Stimulated activated CD4-positive, alpha-beta T cell treated with anti-CD3 and anti-CD28 coated beads, Interleukin-12 subunit alpha, Interleukin-12 subunit beta, amount 100 ng/mL, for 48 hours (primary cell): ENCODE measurements at regions not wholly inside any gene's neighbourhood (a gene's known extent, or its start where the extent isn't known, plus 50 kb on each side); places are given as distances from the start of the nearest gene placed in this dataset.
"Not testable (repeated sequence)": the region's sequence is repeated elsewhere in the genome, so short reads cannot be mapped to it uniquely, and the experiment has no call there.

Experiments used
- DNase-seq, 3 donors: peaks; one replicate each; pipeline ENCODE4 v3.0.0-alpha.2; 2020; ENCODE audit warnings: low read depth in 2 of 3, low spot score in 1 of 3

DNA sequence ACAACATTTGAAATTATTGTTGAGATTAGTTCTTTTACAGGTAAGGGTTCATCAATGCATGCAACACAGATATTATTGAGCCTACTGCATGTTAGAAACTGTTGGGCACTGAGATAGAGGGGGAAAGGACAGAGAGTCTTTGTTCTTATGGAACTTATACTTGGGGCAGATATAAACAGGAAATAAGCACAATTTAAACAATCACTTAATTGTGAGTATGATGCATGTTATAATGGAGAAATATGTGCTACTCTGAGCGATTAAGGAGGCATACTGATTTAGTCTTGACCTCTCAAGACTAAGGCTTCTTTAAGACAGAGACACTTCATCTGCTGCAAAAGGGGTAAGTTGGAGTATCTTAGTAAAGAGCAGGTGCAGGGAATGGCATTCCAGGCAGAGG, 593.3 kb downstream of the CCSER2 start:
- no peak for DNase-seq

DNA sequence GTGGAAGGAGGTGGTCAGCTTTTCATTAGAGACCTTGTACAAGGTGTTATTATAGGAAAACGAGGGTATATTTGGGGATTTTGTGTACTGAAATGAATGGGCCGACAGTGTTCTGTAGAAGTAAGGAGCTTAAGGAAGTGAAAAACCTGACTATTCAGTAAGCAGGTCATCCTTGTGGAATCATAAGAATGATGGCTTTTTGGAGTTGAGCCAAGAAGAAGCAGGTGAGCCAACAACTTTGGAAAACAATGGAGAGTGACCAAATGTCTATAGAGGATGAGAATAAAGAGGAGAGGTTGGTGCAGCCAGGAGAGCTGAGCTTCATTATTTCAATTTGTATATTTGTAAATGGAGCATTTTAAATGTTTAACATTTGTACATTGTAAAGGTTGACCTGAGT, 595.7 kb downstream of the CCSER2 start:
- DNase-seq = no peak

DNA sequence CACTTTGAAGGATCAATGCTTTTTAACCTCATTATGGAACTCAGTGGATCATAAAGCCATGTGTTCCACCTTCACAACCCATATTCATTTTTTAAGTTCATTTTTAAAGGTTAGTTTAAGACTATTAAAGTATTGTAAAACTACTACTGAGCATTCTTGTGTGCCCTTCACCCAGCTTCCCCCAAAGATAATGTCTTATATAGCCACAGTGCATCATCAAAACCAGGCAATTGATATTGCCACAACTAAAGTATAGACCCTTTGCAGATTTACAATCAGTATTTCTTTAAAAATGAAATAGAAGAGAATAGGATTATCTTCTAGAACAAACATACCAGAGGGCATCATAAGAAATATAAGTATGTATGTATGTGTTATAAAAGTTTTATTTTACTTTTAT, 597.1 kb downstream of the CCSER2 start:
- no peak for DNase-seq

DNA sequence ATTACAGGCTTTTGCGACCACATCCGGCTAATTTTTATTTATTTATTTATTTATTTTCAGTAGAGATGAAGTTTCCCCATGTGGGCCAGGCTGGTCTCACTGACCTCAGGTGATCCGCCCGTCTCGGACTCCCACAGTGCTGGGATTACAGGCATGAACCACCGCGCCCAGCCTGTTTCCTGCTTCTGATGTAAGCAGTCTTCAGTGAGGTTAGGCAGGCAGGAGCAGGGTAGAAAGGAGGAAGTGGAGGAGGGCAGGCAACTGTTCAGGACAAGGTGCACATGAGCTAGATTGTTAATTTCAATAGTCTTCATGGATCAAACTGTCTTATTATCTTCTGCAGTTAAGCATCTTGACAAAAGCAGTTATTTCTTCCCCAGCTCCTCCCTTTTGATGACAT, 605.0 kb downstream of the CCSER2 start:
- DNase-seq = no peak

DNA sequence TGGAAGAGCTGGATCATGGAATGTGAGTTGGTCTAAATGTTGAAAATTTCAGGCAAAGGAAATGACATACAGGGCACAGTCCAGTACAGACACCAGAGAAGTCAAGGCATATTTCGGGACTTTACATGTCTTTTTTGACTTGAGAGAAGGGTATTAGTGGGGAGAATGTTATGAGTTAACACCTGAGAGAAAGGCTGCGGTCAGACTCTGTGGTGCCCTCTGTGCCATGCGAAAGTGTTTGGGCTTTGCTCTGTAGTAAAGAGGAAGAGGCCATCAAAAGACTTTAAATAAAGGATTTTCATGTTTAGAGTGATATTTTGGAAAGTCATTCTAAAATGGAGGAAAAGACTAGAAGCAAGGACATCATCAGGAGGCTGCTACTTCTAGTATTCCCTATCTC, 607.4 kb downstream of the CCSER2 start:
- no peak for DNase-seq

DNA sequence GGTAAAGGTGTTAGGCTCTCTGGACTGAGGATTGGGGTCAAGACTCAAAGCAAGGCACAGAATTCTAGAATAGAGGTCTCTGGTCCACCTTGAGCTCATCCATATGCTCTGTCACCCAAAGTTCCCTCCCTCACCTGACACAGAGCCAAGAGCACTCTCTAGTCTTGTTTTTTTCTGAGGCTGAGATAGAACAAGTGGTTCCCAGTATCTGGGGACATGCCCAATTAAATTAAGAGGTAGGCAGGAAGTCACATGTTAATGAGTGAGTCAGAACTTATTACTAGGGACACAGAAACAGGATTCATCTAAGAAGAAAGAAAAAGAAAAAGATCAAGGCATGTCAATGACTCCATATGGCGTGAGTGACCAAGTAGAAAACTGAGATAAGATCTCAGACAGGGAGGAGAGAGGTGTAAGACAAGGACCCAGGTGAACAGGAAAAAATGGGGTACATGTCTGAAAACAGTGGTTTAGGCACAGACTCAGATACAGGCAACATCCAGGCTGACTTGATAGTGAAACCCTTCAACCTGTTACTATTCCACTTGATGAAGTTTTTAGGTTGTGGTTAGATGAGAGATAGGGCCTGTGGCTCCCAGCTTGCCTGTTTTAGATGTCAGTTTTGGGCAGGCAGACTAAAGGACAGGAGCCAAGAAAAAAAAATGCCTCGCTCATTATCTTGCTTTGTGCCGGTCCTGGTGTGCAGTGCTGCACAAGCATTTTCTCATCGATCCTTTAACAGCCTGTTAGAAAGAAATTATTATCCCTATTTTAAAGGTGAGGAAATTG, 609.9 kb downstream of the CCSER2 start:
- no peak for DNase-seq

DNA sequence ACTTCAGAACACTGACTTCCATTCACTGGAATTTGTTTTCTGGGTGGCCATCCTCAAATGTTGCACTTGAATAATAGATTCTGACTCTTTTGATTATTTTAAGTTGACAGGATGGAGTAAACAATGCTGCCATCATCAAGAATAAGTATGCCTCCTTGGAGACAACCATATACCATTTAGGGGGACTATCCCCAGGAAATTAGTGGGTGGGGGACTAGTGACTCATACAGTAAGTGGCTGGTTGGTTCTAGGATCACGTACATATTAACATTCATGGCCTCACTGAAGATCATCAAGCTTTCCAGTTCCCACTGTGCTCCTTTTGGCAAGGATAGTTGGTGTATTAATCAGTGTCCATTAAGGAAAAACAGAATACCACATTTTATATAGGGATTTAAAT, 615.2 kb downstream of the CCSER2 start:
- DNase-seq = no peak

DNA sequence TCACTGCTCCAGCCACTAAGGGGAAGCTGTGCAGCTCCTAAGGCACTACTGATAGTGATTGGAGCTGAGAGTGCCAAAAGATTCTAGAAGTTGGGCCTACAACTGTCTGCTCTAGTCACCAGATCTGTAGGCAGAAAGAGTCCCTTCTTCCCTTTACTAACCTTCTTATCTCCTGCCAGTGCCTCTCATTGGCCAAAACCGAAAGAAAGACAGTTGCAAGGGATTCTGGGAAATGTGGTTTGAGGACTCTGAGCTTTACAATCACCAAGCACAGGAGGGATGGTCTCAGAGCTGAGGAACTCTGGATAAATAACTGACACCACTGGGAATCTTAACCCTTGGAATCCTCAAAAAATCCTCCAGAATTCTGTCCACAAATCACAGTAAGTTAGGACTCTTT, 615.8 kb downstream of the CCSER2 start:
- no peak for DNase-seq

DNA sequence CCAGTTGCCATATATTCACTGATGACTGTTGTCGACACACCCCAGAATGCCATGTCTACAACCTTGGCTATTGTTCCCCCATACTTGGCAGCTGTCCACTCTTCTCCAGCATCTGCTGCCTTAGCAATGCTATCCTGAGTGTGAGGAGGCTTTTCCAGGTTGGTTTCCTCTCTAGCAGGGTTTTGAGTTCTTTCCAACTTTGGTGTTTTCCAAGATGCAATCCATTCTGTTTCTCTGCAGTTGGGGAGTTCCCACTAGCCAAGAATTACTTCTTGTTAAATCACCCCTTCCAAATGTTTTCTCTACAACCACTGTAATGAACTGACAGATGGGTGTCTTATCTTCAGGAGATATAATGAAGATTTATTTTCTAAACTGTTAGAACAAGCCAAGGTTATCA, 617.4 kb downstream of the CCSER2 start:
- DNase-seq = no peak

DNA sequence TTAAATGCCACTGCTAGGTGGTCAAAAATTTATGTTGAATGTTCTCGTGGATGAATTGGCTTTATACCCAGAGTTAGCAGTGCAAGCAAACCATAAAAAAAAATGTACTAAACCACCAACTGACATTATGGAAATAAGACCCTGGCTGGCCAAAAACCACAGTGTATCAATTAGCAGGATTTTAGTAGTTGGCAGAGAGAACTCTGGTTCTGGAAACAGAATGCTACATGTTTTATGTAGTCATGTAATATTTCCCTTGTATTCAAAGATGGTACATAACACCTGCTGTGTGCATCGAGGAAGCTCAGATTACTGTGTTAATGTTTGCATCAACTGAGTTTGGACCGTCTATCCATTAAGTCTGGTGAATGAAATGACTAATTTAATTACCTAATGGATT, 618.5 kb downstream of the CCSER2 start:
- DNase-seq = no peak

DNA sequence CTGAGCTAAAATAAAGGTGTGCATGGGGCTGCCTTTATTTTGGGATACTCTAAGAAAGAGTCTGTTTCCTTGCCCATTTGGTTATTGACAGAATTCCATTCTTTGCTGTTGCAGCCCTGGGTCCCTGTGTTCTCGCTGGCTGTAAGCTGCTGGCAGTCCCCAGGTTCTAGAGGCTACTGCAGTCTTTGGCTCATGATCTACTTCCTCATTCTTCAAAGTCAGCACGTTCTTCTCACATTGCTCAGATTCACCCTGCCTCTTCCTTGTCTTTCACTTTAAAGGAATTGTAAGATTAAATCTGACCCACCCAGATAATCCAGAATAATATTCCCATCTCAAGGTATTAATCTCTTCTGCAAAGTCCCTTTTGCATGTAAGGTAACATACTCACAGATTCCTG, 620.3 kb downstream of the CCSER2 start:
- DNase-seq = no peak

DNA sequence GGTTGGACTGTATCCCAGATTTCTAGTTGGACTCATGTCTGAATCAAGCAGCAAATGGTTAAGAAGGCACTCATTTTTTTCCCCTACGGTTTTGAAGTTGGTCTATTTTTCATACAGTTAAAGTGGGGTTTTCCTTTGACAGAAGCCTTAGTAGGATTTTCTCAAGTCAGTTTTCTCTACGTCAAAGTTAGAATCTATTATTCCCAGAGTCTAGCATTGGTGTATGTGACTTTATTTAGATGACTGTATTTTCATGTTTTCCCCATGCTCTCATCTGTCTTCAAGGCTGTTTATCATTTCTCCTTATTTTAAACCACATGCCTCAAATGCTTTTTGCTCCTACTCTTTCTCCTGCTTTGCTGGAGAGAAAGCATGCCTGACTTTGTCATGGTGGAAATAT, 623.2 kb downstream of the CCSER2 start:
- no peak for DNase-seq

DNA sequence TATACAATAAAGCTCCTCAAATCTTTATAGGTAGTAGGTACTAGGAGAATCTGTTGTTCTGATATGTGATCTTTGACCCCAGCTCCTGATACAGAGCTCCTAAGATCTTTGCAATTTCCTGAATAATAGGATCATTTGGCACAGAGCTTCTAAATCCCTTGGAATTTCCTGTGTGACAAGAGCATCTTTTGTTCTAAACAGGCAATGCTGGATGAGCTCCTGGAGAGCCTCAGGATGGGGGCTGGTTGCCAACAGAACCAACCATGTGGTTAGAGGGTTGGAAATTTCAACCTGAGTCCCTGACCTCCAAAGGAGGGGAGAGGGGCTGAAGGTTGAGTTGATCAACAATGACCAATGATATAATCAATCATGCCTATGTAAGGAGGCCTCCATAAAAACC, 629.0 kb downstream of the CCSER2 start:
- no peak for DNase-seq

DNA sequence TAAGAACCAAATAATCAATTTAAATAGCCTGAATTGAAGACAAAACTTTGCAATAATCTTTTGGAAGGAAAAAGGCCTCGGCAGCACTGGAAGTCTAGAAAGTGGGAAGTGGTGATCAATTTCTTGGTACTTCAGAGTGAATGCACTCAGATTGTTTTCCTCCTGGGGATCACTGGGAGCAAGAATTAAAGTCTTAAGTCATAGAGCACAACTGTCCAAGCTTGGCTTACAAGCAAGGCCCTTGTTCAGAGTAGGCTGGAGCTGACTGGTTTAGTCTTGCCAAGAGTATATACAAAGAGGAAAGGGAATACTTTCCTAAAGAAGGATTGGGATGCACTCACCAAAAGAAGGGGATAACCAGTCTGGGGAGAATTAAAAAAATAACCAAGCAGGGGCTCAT, 637.1 kb downstream of the CCSER2 start:
- no peak for DNase-seq

DNA sequence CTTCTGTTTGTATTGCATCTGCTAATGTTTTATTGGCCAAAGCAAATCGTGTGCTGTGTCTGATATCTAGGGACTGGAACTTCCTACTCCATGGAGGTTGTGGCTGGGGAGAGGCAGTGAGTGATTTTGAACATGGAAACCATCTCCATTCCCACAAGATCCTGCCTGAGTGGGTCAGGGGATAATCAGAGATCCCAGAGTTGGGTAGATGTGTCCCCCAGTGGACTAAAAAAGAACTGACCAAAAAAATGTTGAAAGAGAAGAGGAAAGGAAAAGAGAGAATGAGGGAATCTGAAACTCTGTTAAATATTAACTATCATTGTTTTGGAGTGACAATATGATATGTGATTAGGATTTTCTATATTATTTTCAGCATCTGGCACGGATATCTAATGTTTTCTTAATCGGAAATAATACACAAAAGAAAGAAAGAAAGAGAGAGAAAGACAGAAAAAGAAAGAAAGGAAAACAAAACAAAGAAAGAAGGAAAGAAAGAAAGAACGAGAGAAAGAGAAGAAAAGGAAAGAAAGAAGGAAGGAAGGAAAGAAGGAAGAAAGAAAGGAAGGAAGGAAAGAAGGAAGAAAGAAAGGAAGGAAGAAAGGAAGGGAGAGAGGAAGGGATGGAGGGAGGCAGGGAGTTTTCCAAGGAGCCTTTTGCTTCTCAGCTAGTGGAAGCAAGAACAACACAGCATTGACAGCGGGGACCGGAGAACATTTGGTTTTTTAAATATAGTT, 638.5 kb downstream of the CCSER2 start:
- no peak for DNase-seq

DNA sequence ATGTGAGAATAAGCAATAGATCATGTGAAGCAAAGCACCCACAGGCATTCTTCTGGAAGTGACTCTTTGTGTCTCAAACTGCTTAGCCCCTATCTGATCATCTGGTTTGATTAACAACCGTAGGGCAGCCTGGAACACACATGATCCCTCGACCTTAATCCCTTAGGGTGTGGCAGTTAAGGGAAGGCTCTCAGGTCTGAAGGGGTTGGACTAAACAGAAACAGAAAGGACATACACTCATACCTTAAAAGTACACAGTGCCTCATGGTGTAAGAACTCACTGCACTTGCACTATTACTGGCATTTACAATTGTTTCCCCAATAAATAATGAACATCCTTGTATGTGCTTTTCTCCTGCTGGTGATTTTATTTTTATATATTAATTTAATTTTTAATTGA, 640.9 kb downstream of the CCSER2 start:
- not testable (repeated sequence) for DNase-seq

DNA sequence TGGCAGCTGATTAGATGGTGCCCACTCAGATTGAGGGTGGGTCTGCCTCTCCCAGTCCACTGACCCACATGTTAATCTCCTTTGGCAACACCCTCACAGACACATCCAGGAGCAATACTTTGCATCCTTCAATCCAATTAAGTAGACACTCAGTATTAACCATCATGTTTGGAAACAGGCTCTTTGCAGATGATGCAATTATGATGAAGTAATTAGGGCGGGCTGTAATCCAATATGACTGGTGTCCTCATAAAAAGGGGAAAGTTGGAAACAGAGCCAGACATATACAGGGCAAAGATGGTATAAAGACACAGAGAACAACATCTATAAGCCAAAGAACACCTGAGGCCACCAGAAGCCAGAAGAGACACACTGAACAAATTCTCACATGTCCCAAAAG, 658.6 kb downstream of the CCSER2 start:
- DNase-seq = no peak

DNA sequence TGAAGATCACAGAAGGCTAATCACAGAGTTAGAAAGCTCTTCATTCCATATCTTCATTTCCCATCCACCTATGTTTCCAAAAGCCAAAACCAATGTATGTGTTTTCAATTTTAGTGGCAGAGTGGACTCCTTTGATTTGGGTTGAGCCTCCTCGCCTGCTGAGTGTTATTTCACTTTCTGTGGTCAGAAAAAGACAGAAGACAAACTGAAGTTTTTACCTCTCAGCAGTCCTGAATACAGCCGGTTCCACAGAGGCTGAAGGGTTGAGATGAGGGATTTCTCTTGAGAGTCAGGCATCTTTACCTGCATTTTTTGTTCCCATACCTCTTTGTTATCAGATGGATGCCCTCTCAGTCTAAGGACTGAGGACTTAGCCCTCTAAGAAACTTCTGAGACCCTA, 659.6 kb downstream of the CCSER2 start:
- no peak for DNase-seq

DNA sequence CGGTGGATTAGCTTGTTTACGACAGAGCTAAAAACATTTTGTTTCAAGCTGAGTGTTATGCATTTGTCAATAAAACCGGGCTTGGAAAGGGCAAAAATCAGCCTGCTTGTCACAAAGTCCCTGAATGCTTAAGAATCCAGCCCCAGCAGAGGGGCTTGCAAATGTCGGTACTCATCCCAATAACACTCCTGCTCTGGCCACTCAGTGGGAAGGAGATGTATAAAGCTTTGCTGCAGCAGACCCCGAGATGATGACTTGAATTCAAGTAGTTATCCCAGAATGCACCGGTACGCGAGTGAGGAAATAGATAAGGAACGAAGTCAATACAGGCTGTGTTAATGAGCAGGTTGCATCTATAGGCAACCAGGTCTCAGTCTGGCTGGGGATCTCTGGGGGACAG, 662.3 kb downstream of the CCSER2 start:
- DNase-seq = no peak

DNA sequence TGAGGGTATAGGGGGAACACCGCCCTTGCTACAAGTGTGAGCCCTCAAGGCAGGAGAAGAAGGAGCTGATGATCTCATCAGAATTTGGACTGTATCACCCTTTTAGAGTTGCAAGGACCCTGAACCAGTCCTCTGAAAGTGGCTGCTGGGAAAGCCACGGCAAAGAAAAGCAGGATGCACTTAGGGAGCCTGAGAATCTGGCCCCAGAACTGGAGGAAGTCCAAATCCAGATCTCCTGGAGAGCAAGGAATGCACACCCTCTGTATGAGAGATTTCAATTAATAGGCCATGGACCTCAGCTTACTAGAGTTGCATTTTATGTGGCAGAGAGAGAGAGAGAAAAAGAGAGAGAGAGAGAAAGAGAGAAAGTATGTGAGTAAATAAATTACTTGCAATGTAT, 662.9 kb downstream of the CCSER2 start:
- DNase-seq = no peak

DNA sequence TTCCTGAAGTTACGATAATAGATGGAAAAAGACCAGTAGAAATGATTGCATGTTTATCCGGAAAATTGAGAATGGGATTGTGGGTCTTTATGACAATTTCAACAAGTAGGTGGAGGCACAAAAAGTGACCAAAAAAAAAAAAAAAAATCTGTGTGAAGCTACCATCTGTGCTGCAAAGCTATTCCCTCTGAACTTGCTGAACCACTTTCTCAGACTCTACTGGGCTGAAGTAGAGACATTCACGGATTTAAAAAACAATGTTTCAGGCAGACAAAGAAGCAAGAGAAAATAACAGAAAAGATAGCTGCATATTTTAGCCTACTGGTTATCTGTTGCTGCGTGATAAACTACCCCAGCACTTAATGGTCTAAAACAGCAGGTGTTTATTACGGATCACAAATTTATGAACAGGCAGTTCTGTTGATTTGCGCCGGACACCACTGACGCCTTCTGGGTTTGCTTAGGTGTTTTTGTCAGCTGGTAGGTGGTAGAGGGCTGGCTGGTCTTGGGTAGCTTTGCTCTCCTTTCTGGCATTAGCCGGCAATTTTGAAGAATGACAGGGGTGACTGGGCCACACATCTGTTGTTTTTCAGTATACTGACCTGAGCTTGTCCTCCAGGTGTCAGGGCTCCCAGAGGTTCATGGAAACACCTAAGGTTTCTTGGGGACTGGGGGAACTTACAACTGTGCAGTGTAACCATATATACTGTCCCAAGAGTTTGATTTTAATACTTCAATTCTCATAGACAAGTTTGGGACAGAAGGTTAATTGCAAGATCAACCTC, 665.1 kb downstream of the CCSER2 start:
- DNase-seq = no peak

DNA sequence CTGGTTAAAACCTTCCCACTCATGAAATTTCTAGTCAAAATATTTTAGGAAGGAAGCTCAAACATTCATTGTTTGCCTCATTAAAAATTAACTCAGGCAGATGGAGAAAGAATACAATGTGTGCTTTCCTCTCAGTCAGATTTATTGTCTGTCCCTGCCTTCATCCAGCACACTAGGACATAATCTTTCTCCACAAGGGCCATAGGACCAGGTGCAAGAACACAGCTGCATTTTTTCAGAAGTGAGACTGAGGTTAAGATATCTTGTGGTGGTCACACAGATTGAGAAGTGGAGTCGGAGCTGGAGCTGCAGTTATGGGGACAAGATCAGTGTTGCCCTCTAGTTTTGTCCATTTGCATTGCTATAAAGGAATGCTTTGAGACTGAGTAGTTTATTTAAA, 666.3 kb downstream of the CCSER2 start:
- DNase-seq = no peak
